ENCODE measurements at regions not wholly inside any gene's neighbourhood (a gene's known extent, or its start where the extent isn't known, plus 50 kb on each side); places are given as distances from the start of the nearest gene placed in this dataset.
"Not testable (repeated sequence)": the region's sequence is repeated elsewhere in the genome, so short reads cannot be mapped to it uniquely, and the experiment has no call there.

DNA sequence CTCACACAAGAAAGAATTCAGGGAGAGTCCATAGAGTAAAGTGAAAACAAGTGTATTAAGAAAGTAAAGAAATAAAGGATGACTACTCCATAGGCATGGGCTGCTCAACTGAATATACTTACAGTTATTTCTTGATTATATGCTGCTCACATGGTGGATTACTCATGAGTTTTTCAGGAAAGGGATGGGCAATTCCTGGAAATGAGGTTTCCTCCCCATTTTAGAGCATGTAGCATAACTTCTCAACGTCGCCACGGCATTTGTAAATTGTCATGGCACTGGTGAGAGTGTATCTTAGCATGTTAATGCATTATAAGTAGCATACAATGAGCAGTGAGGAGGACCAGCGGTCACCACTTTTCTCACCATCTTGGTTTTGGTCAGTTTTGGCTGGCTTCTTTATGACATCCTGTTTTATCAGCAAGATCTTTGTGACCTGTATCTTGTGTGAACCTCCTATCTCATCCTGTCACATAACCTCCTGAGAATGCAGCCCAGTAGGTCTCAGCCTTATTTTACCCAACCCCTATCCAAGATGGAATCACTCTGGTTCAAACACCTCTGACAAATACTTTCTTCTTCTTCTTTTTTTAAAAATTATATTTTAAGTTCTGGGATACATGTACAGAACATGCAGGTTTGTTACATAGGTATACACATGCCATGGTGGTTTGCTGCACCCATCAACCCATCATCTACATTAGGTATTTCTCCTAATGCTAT is 849.7 kb downstream of the TBL1XR1 start:
- DNase-seq (ENCODE audit: low read depth in 2 of 2) = no peak

DNA sequence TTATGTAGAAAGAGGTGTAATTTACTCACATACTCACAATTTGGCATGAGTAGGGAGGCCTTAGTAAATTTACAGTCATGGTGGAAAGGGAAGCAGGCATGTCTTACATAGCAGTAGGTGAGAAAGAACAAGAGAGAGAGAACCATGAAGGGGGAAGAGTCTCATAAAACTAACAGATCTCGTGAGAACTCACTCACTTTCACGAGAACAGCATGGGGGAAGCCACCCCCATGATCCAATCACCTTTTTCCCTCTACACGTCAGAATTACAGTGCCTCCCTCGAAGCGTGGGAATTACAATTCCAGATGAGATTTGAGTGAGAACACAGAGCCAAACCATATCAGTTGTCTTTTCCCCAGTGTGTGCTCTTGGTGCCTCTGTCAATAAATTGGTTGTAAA is 855.3 kb downstream of the TBL1XR1 start:
- no peak for DNase-seq (ENCODE audit: low read depth in 2 of 2)

DNA sequence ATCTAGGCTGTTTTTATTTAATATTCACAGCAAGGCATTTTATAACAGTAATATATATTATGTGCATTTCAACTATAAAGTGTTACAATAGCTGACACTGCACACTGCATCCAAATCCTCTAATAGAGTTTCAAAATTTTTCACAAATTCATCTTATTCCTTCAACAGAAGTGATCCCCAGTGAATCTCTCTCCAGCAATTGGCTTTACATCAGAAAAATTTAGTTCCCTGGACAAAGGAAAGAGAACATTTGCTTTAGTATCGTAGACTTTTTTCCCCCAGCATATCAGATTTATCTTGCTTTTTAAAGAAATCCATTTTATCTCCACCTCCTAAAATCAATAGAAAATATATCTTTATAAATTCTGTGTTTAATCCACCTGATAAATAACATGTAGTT is 868.6 kb downstream of the TBL1XR1 start:
- no peak for DNase-seq (ENCODE audit: low read depth in 2 of 2)

DNA sequence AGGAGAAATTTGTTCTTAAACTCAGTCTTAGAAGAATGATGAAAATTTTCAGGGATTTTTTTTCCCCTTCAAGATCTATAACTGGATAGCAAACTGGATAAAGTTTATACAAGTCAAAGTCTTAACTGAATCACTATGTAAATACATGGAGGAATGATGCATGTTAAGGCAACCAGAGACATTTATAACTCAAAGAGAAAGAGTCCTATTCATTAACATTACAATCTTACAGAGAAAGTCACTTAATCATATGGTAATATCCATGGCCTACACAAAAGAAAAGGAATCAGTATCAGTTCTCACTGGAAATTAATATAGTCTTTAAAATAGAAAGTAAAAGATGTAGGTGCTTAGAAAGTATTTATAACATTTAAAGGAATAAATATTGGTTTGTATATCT is 869.1 kb downstream of the TBL1XR1 start:
- DNase-seq (ENCODE audit: low read depth in 2 of 2) = no peak

DNA sequence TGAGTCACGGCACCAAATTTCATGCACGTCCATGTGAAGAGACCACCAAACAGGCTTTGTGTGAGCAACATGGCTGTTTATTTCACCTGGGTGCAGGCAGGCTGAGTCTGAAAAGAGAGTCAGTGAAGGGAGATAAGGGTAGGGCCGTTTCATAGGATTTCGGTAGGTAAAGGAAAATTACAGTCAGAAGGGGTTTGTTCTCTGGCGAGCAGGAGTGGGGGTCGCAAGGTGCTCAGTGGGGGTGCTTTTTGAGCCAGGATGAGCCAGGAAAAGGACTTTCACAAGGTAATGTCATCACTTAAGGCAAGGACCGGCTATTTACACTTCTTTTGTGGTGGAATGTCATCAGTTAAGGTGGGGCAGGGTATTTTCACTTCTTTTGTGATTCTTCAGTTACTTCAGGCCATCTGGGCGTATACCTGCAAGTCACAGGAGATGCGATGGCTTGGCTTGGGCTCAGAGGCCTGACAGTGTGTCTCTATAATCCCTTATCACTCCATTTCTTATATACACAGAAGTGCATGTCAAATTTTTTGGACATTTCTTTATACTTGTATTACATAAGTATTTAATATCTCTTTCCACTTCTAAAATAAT is 870.3 kb downstream of the TBL1XR1 start:
- DNase-seq (ENCODE audit: low read depth in 2 of 2) = not testable (repeated sequence)

DNA sequence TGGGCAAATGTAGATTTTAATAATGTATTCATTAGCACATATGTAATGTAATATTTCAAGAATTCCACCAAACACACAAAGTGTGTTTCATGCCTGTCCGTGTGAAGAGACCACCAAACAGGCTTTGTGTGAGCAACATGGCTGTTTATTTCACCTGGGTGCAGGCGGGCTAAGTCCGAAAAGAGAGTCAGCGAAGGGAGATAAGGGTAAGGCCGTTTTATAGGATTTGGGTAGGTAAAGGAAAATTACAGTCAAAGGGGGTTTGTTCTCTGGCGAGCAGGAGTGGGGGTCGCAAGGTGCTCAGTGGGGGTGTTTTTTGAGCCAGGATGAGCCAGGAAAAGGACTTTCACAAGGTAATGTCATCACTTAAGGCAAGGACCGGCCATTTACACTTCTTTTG is 875.8 kb downstream of the TBL1XR1 start:
- DNase-seq (ENCODE audit: low read depth in 2 of 2) = not testable (repeated sequence)

DNA sequence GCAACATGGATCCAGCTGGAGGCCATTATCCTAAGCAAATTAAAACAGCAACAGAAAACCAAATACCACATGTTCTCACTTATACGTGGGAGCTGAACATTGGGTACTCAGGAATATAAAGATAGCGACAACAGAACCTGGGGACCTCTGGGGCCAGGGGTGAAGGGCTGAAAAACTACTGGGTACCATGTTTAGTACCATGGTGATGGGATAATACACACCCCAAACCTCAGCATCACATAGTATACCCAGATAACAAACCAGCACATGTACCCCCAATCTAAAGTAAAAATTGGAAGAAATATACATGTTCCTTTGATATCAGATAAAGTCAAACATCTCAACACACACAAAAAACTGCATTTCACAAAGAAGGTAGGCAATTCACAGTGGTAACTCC is 876.2 kb downstream of the TBL1XR1 start:
- DNase-seq (ENCODE audit: low read depth in 2 of 2) = no peak

DNA sequence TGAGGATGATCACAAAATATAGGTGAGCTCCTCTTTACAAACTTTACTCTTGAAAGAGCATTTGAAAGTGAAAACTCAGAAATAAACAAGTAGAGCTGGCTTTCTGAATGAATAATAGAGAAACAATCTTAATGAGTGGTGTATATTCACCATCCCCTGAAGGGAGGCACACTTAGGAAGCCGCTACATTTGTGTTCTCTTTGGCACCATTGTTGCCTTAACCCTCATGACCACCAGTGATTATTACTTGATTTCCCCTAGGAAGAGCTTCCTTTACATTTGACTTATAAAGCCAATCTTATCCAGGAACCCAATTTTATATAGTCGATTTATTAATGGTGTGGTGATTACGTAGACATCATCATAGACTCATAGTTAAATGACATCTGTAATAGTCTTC is 883.9 kb downstream of the TBL1XR1 start:
- DNase-seq (ENCODE audit: low read depth in 2 of 2) = no peak

DNA sequence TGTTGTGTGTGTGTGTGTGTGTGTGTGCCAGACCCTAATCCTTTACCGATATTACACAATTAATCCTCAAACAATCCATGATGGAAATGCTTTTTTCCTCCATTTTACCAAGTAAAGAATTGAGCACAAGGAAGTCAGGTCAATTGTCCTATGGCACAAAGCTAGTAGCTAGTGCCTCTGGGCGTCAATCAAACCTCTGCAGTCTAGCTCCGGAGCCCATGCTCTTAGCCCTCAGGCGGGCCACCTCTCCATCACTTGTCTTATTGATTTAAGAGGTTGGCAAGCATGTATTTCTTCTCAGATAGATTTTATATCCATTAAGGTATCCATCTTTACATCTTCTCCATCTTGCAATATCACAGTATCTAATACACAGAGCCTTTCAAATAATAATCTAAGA is 886.6 kb downstream of the TBL1XR1 start:
- no peak for DNase-seq (ENCODE audit: low read depth in 2 of 2)

DNA sequence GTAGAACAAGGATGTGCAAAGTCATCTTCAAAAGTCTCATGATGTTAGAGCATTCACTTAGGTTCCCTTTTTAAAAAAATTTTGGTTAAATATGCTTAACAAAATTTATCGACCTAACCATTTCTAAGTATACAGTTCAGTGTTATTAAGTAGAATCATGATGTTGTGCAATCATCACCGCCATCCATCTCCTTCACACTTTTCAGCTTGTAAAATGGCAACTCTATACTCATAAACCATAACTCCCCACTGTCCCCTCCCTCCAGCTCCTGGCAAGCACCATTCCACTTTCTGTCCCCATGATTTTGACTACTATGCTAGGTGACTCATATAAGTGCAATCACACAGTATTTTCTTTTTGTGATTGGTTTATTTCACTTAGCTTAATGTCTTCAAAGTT is 895.0 kb downstream of the TBL1XR1 start:
- no peak for DNase-seq (ENCODE audit: low read depth in 2 of 2)

DNA sequence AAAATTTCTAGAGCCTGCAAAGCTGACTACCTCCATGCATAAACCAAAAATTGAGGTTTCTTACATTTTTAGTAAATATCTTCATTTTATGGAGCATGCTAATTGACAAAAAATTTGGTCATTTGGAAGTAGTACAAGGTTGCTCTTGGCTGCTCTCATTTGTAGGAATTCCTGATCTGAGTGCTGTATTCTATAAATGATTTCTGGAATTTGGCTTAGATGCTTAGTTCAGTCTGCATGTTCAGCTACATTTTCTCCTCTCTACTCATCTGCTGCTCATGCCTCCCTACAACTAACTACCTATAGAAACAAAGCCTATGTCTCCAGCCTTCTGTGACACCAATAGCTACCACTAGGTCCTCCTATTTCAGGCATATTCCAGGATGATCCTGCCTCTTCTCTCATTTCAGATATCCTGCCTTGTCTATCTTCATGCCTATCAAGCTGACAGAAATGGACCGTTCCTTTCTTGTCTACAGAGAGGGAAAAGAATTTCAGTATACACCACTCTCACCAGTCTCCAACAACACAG is 901.1 kb downstream of the TBL1XR1 start:
- no peak for DNase-seq (ENCODE audit: low read depth in 2 of 2)

DNA sequence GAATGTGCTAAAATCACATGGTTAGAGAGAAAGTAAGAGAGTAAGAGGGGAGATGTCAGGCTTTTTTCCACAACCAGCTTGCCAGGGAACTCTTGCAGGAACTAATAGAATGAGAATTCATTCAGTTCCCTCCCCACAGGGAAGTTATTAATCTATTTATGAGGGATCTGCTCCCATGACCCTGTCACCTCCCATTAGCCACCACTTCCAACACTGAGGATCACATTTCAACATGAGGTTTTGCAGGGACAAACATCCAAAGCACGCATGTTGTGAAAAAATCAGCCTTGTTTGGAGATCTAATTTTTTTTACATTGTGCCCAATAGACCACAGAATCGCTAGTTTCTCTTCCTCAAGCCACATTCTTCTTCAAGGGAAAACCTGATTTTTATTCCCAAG is 904.0 kb downstream of the TBL1XR1 start:
- DNase-seq (ENCODE audit: low read depth in 2 of 2) = no peak

DNA sequence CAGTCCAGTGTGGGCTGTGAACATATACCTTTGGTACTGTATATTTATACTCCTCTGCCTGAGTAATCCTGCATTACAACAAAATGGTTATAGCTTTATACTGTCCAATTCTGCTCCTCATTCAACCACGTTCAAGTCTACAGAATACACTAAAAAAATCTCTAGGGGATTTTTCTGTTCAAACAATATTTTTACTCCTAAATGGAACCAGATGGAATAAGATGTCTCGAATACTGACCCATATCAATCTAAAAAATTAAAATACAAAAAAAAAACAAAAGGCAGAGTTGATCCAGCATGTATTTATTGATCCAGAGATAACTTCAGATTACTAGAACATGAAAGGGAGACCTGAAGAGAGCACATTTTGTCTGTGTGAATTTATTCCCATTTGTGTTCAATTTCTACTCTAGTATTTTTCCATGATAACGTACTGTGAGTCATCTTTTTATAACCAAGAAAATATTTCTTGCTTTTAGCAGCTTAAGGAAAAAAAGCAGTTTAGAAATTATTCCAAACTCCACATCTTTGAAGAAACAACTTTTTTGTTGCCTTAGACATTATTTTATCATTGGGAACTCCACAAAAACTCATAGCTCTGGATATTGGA is 910.7 kb downstream of the TBL1XR1 start:
- DNase-seq (ENCODE audit: low read depth in 2 of 2) = no peak

DNA sequence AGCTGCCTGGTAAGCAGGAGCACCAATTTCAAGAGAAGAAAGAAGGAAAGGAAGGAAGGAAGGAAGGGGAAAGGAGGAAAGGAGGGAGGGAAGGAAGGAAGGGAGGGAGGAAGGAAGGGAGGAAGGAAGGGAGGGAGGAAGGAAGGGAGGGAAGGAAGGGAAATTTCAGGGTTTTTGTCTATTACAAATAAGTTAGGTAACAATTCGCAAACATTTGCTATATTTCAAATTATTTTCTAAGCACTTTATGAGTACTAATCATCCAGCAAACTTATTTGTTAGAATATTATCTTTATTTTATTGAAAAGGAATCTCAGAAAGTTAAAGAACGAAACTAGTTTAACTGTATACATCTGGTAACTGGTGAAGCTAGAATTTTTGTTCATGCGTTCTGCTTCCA is 921.7 kb downstream of the TBL1XR1 start:
- DNase-seq (ENCODE audit: low read depth in 2 of 2) = no peak

DNA sequence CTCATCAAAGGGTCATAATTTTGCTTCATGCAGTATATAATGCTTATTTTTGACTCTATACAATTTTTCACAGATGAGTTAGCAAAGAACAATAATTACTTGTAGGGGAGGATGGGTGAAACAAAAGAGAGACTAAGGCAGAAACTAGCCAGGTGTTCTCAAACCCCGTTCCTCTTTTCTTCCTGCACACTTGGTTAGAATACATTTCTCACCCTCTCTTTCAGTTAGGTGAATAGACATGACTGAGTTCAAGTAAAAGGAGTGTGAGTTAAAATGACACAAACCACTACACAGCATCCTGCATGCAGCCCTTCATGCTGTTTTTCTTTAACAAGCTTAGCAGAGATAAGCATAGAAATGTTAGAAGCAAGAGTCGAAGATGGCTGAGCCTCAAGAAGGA is 922.2 kb downstream of the TBL1XR1 start:
- no peak for DNase-seq (ENCODE audit: low read depth in 2 of 2)

DNA sequence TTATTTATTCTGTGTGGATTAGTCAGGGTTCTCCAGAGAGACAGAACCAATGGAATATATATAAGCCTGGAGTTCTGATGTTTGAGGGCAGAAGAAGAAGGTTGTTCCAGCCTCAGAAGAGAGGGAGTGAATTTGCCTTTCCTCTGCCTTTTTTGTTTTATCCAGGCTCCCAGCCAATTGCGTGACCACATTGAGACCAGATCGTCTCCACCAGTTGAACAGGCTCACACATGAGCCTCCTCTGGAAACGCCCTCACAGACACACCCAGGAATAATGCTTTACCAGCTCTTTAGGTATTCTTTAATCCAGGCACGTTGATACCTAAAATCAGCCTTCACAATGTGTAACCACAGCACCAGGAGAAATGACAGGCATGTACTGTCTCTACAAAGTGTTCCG is 923.1 kb downstream of the TBL1XR1 start:
- no peak for DNase-seq (ENCODE audit: low read depth in 2 of 2)

DNA sequence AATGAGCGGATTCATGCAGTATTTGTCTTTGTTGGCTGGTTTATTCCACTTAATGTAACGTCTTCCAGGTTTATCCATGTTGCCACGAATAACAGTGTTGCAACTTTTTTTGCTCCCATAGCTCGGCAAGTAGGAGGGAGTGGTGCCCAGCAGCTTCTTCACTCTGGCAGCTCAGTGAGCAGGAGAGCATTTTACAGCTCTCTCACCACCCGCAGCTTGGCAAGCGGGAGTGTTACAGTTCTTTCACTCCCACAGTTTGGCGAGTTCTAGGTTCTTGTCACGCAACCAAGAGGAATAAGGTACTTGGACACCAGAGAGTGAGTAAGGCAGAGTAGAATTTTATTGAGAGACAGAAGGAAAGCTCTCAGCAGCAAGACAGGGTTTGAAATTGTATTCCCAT is 935.2 kb downstream of the TBL1XR1 start:
- DNase-seq (ENCODE audit: low read depth in 2 of 2) = no peak

DNA sequence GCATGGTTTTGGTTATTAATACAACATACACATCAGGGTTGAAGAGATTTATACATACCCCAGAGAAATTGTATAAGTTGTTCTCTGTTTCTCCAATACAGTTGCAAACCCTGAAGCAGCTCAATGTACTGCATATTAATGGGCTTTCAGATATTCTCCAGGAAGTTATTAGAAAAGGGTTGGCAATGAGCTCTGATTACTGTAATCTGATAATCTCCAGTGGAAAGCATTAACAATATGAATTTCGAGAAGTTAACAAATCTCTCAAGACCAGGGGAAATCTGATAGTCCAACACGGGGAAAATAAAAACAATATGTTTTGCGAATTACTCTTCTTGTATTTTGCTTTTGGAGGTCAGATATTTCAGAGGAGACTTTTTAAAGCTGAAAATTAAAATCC is 950.1 kb downstream of the TBL1XR1 start:
- DNase-seq (ENCODE audit: low read depth in 2 of 2) = no peak

DNA sequence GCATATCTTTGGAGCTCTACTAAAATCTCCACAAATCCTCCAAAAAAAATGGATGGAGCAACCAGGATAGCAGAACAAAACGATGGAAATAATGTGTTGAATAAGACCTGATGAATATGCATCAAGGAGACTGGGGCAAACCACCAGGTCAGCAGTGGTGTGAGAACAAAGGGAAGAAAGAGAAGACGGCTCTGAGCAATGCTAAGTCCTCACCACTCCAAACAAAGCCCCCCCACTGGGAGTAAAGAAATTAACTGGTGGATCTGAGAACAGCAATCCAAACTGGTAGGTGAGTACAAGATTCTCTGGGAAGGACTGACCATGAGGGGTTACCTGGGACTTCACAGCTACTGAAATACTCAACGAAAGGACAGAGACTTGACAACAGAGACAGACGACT is 977.3 kb downstream of the TBL1XR1 start:
- no peak for DNase-seq (ENCODE audit: low read depth in 2 of 2)

DNA sequence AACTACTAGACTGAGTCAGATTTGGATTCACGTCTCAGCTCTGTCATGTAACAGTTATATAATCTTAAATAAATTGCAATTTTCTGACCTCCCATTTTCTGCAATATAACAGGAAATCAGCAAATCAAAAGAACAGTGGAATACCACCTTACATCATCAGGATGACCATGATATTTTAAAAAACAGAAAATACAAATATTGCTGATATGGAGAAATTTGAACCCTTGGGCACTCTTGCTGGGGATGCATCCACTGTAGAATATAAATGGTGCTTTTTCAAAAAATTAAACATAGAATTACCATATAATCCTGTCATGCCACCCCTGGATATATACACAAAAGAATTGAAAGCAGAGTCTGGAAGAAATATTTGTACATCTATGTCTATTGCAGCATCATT is 982.5 kb downstream of the TBL1XR1 start:
- DNase-seq (ENCODE audit: low read depth in 2 of 2) = no peak

DNA sequence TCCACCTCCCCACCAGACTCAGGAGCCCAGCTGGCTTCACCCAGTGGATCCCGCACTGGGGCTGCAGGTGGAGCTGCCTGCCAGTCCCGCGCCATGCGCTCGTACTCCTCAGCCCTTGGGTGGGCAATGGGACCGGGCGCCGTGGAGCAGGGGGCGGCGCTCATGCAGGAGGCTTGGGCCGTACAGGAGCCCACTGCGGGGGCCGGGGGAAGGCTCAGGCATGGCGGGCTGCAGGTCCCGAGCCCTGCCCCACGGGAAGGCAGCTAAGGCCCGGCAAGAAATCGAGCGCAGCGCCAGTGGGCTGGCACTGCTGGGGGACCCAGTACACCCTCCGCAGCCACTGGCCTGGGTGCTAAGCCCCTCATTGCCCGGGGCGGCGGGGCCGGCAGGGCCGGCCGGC is 984.0 kb downstream of the TBL1XR1 start:
- not testable (repeated sequence) for DNase-seq (ENCODE audit: low read depth in 2 of 2)

DNA sequence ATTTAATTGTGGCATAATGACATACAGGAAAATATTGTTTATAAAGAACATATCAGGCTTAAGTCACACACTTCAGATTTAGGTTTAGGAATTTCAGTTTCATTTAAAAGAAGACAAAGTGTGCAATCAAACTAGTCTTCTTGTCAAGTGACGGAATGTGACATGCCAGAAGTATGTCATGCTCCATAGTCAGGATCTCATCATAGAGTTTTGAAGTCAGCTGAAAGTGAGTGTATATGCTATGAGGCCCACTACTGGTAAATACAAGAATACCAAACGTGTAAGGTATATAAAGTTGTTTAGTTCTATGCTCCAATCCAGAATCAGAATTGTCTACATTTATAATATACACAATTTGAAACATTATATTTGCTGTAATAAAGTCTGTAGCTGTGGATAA is 988.4 kb downstream of the TBL1XR1 start:
- no peak for DNase-seq (ENCODE audit: low read depth in 2 of 2)

DNA sequence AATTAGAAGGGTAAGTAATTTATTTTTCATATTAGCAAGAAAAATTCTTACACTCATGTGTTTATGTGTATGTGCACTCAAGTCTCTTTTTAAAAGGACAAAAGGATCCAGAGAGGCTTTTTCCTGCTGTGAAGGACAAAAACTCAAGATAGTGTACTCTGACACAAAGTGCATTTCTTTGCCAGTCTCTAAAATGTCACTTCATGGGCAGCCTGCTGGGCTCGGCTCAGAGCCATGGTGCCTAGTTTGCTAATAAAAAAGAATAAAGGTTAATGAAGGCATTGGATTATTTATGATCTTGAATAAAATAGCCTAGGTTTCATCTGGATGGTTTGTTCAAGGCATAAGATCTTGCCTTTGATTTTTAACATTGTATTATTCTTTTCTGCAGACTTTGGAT is 989.0 kb downstream of the TBL1XR1 start:
- DNase-seq (ENCODE audit: low read depth in 2 of 2) = no peak

All from stimulated activated CD4-positive, alpha-beta T cell treated with anti-CD3 and anti-CD28 coated beads, Interleukin-12 subunit alpha, Interleukin-12 subunit beta, amount 100 ng/mL, for 24 hours (primary cell).